ENCODE measurements at regions not wholly inside any gene's neighbourhood (a gene's known extent, or its start where the extent isn't known, plus 50 kb on each side); places are given as distances from the start of the nearest gene placed in this dataset.

GRCh38 chr15:79702621-79703020 is 194.2 kb downstream of the MTHFS start (continued):
- TF ChIP-seq CHD1 (IDR thresholded peaks at IDR 0.05; ENCODE audit: low read depth, low read length) = no peak
- no peak for TF ChIP-seq NANOG (IDR thresholded peaks at IDR 0.05; ENCODE audit: insufficient read depth, low read depth, low read length, poor library complexity, severe bottlenecking)
- no peak for TF ChIP-seq ATF3 (IDR thresholded peaks at IDR 0.05; ENCODE audit: insufficient read depth, low read depth, low read length)

All from H1 (cell line).